Motor neuron (in vitro differentiated cells): ENCODE measurements at regions not wholly inside any gene's neighbourhood (a gene's known extent, or its start where the extent isn't known, plus 50 kb on each side); places are given as distances from the start of the nearest gene placed in this dataset.
"Not testable (repeated sequence)": the region's sequence is repeated elsewhere in the genome, so short reads cannot be mapped to it uniquely, and the experiment has no call there.

Source experiments
- ATAC-seq, 8 experiments: fragments of 200-7000 bp; cut with Tn5 transposase; replicated peaks in 6 of 8; 2 replicates each; pipeline ENCODE4 v1.8.0; 2021; ENCODE audit warnings: mild to moderate bottlenecking in 8 of 8, moderate library complexity in 8 of 8
- H3K27ac ChIP-seq, 2 donors: fragments of 250-450 bp; sonication (Bioruptor Pico); 2 replicates each; pipeline ENCODE4 v1.9.0; 2021; ENCODE audit warnings: antibody characterized with exemption in 2 of 2, mild to moderate bottlenecking in 2 of 2, moderate library complexity in 1 of 2
- H3K4me1 ChIP-seq, 2 donors: fragments of 250-450 bp; sonication (Bioruptor Pico); replicated peaks in 1 of 2; 2 replicates each; pipeline ENCODE4 v1.6.1; 2021; ENCODE audit warnings: antibody characterized with exemption in 2 of 2, mild to moderate bottlenecking in 2 of 2, moderate library complexity in 1 of 2
- H3K4me3 ChIP-seq, 5 donors: fragments of 250-450 bp; sonication (Bioruptor Pico); 2 replicates each; pipeline ENCODE4 v1.9.0; 2021; ENCODE audit warnings: antibody characterized with exemption in 5 of 5, mild to moderate bottlenecking in 5 of 5, moderate library complexity in 4 of 5
- WGBS, 10 experiments: fragments of 450-650 bp; shearing (Covaris generic); methylation state at CpG; one replicate each; pipeline ENCODE4 v1.0.0; 2022; 5-methylcytosine and 5-hydroxymethylcytosine counted together
- in situ Hi-C, 9 experiments: fragments of 400-800 bp; cut with MboI; loops; one replicate each; pipeline ENCODE4 v1.15.0; 2021; ENCODE audit warnings: low sequenced_read_pairs in 9 of 9, low pct_unique_long_range_greater_than_20kb in 2 of 9; ENCODE audit not compliant: unreplicated experiment in 9 of 9

DNA sequence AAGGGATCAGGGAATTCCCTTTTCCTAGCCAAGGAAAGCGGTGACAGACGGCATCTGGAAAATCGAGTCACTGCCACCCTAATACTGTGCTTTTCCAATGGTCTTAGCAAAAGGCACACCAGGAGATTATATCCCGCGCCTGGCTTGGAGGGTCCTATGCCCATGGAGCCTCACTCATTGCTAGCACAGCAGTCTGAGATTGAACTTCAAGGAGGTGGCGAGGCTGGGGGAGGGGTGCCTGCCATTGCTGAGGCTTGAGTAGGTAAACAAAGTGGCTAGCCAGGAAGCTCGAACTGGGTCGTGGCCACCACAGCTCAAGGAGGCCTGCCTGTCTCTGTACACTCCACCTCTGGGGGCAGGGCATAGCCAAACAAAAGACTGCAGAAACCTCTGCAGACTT is 556.5 kb upstream of the IZUMO3 start:
- ATAC-seq, H3K4me1 ChIP-seq, H3K4me3 ChIP-seq, H3K27ac ChIP-seq, in situ Hi-C loops: not testable (repeated sequence)
- 43 to 100% (median 83%) methylated on average over 1 to 5 of the region's 8 CpGs; no CpG with 5 or more reads in 3 of the 10 experiments for WGBS, 10 experiments

DNA sequence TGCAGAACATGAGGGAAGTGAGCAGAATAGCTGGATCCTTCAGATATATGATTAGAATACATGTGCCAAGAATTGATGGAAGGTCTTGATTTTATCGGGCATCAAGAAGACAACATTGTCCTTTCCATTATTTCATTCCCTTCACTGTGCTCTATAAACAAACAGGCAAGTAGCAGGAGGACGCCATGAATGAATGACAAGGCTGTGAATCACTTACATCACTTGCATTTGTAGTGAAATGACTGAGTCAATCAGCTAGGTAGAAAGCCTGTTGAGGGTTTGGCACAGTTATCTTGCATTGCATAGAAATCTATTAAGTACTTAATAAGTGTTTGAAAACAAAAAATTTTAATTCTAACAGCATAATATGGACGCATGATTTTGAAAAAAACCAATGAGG is 548.8 kb upstream of the IZUMO3 start:
- peaks cover 0 to 3% of the 10 kb centered on the region in 2 donors for H3K4me1 ChIP-seq
- H3K4me3 ChIP-seq = no peak overlapping the region
- H3K27ac ChIP-seq = no peak overlapping the region
- ATAC-seq = peak in 1 of 8 experiments; percentile 18
- in situ Hi-C loops = no loop called here
- 25 to 100% (median 81%) methylated on average over 1 to 3 of the region's 3 CpGs for WGBS, 10 experiments

DNA sequence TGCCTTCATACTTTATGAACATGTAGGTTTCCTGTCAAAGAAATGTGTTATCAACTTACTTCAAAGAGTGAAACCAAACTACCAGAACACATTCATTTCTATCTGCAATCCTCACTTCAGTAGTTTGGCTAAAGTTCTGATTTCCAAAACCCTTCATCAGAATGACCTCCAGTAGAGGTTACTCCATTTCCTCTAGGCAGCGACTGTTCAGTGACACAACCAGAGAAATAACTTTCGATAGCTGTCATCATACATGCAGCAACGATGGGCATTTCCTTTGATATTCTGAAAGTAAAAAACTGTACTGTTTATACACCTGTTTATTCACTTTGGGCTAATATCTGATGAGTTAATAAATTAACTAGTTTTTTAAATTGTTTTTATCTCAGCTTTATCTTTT is 532.5 kb upstream of the IZUMO3 start:
- no peak overlapping the region for H3K4me3 ChIP-seq
- no peak for ATAC-seq
- H3K4me1 ChIP-seq = no peaks in the 10 kb centered on the region
- 10 to 100% (median 90%) methylated on average over 1 to 3 of the region's 3 CpGs; no CpG with 5 or more reads in 1 of the 10 experiments for WGBS, 10 experiments
- no peak overlapping the region for H3K27ac ChIP-seq
- in situ Hi-C loops = no loop called here

DNA sequence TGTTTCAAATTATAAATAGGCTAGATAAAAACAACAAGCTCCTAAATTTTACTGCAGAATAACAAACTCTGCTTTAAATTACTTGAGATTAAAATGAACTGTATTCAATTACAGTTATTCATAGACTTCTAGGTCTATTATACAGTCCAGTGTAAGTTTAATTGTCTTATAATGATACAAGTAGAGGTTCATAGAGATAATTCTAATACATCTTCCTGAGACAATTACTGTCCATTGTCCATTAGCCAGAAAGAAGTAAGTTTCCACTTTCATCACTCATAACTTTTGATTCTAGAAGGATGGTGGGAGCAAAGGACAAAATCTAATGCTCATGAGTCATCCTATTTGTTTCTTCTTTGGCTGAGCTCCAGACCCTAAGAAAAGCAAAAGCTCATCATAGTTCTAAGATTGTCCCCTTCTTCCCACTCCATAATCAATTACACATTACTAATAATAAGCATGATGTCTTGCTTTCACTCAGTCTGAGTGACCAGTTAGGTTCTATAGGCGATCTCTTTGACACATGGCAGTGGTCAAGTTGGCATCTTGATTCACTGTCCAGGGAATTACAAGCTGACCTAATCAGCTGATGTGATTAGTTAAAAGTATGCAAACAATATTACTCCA is 502.5 kb upstream of the IZUMO3 start:
- WGBS, 10 experiments = 0 to 100% (median 29%) methylated on average over 1 of the region's 1 CpG; no CpG with 5 or more reads in 3 of the 10 experiments
- ATAC-seq = peak in 3 of 8 experiments; percentile 23 to 66 (median 50)
- no peak overlapping the region for H3K27ac ChIP-seq
- no peak overlapping the region for H3K4me3 ChIP-seq
- peaks cover 0 to 2% of the 10 kb centered on the region in 2 donors for H3K4me1 ChIP-seq
- in situ Hi-C loops = no loop called here

DNA sequence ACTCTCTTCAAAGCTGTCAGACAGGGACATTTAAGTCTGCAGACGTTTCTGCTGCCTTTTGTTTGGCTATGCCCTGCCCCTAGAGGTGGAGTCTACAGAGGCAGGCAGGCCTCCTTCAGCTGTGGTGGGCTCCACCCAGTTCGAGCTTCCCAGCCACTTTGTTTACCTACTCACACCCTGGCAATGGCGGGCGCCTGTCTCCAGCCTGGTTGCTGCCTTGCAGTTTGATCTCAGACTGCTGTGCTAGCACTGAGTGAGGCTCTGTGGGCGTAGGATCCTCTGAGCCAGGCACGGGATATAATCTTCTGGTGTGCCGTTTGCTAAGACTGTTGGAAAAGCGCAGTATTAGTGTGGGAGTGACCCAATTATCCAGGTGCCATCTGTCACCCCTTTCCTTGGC is 499.8 kb upstream of the IZUMO3 start:
- H3K27ac ChIP-seq, ATAC-seq, in situ Hi-C loops, H3K4me1 ChIP-seq, H3K4me3 ChIP-seq: not testable (repeated sequence)
- 0 to 100% (median 8%) methylated on average over 1 to 3 of the region's 8 CpGs; no CpG with 5 or more reads in 4 of the 10 experiments for WGBS, 10 experiments

DNA sequence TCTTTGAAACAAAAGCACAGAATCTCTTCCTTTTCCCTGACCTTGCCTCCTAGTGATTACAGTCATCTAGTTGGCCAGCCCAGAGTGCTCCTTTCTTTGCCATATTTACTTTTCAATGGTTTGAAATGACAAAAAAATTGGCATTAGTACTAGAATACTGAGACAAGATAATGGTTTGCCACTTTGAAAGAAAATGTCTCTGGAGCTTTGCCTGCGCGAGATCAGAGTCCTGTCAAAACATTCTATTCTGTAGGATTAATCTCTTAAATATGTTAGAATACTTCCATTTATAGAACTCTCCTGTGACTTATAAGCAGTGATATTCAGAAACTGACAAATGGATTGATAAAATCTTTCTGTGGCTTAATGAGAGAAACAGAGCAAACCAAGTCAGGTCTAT is 484.0 kb upstream of the IZUMO3 start:
- WGBS, 10 experiments = 0 to 100% (median 73%) methylated on average over 2 of the region's 2 CpGs; no CpG with 5 or more reads in 2 of the 10 experiments
- Histone ChIP-seq H3K27ac (no peak overlapping the region), H3K4me1 (no peaks in the 10 kb centered on the region), H3K4me3 (no peak overlapping the region)
- in situ Hi-C loops = no loop called here
- ATAC-seq = no peak

DNA sequence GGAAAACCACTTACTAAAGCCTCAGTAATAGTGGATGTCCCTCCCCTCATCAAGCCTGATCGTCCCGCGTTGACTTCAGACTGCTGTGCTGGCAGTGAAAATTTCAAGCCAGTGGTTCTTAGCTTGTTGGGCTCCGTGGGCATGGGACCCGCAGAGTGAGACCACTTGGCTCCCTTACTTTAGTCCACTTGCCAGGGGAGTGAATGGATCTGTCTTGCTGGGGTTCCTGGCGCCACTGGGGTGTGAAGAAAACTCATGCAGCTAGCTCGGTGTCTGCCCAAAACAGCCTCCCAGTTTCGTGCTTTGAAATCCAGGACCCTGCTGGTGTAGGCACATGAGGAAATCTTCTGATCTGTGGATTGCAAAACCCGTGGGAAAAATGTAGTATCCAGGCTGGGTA is 480.0 kb upstream of the IZUMO3 start:
- ATAC-seq = no peak
- Histone ChIP-seq H3K4me1 (no peaks in the 10 kb centered on the region), H3K4me3 (no peak overlapping the region), H3K27ac (no peak overlapping the region)
- in situ Hi-C loops = no loop called here
- 13 to 100% (median 40%) methylated on average over 1 to 5 of the region's 9 CpGs; no CpG with 5 or more reads in 5 of the 10 experiments for WGBS, 10 experiments

DNA sequence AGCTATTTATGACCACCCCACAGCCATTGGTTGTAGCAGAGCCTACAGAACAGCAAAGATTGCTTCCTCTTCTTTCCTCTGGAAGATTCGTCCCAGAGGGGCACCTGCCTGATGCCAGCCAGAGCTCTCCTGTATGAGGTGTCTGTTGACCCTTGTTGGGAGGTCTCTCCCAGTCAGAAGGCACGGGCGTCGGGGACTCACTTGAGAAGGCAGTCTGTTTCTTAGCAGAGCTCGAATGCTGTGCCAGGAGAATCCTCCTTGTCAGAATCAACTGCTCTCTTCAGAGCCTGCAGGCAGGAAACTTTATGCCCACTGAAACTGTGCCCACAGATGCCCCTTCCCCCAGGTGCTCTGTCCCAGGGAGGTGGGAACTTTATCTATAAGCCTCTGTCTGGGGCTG is 479.5 kb upstream of the IZUMO3 start:
- in situ Hi-C loops = no loop called here
- H3K4me1 ChIP-seq = no peaks in the 10 kb centered on the region
- H3K4me3 ChIP-seq = no peak overlapping the region
- no peak overlapping the region for H3K27ac ChIP-seq
- ATAC-seq = no peak
- 5 to 94% (median 44%) methylated on average over 2 to 5 of the region's 5 CpGs; no CpG with 5 or more reads in 6 of the 10 experiments for WGBS, 10 experiments

DNA sequence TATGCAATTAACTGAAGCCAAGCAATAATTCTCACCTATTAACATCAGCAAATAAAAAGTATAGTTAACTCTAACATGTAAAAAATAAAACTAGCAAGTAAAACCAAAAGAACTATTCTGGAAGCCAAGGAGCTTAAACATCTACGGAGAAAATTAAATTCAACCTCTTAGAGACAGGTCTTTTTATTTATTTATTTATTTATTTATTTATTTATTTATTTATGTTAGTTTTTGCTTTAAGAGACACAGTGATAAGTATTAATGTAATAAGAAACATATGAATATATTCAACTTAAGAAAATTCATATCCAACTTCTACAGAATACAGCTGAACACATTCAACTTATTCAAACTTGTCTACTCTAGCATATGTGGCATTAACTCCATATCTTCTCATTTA is 472.1 kb upstream of the IZUMO3 start:
- in situ Hi-C loops = no loop called here
- no peak overlapping the region for H3K4me3 ChIP-seq
- ATAC-seq = no peak
- H3K27ac ChIP-seq = no peak overlapping the region
- H3K4me1 ChIP-seq = no peaks in the 10 kb centered on the region
- 0 to 100% (median 85%) methylated on average over 1 of the region's 1 CpG for WGBS, 10 experiments

DNA sequence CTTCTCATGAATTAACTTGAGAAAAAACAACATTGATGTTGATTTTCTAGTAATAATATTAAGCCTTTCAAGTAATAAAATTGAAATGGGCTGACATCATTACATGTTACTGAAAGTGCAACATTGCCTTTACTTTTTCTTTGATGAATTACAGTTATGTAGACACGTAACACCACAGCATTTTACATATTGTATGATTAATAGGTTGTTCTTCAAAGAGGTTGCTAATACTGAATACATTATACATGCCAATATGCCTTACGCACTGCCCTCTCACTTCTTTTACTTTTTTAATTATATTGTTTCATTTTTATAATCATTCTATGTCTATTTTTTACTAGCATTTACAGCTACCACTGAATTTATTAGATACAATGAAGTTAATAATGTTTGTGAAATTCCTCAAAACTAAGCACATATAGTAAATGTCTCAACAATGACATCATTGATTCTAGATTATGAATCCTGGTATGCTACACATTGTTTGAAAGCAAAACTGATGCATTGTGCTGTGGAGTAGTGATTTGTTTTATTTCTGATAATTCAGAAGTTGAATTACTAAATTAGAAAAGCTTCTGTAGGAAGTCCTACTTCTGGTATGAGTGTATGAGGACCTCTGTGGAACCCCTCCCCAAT is 464.4 kb upstream of the IZUMO3 start:
- no peak overlapping the region for H3K27ac ChIP-seq
- no peaks in the 10 kb centered on the region for H3K4me1 ChIP-seq
- no peak overlapping the region for H3K4me3 ChIP-seq
- 17 to 80% (median 49%) methylated on average over 1 to 2 of the region's 2 CpGs for WGBS, 10 experiments
- peak in 3 of 8 experiments; percentile 52 to 84 (median 71) for ATAC-seq
- in situ Hi-C loops = no loop called here

DNA sequence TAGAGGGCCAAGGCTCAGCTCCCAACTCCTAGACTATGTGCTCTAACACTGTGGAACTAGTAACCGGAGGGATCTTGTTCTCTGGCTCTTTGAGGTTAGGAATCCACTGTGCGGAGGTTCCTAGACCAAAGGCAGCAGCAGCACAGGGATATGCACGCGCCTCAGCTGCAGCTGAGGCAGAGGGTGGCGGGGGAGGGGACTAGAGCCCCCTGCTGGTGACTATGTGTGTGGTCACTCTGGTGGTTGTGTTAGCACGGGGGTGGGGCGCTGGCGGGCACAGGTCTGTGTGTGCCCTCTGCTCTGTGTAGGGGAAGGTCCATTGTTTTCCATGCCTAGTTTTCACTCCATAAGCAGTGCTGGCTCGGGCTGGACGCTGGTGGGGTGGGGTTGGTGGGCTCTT is 458.0 kb upstream of the IZUMO3 start:
- H3K27ac ChIP-seq = no peak overlapping the region
- in situ Hi-C loops = no loop called here
- 0 to 100% (median 95%) methylated on average over 1 to 3 of the region's 10 CpGs; no CpG with 5 or more reads in 4 of the 10 experiments for WGBS, 10 experiments
- H3K4me1 ChIP-seq = no peaks in the 10 kb centered on the region
- H3K4me3 ChIP-seq = no peak overlapping the region
- ATAC-seq = no peak

DNA sequence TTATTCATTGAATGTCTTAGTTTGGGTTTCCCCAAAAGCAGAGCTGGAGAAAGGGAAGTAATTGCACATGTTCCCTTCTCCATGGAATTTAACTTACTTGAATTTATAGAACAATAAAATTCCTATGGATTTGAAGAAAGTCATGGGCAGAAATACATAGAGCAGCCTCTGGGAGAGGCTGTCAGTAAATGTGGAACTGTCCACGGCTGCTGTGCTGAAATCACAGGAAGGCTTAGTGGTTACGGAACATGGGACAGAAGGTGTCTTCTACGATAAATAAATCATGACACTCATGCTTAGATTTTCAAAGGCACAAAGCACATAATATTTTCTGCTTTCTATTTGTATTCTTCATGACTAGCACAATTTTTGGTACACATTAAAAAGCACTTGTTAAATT is 440.6 kb upstream of the IZUMO3 start:
- H3K27ac ChIP-seq = no peak overlapping the region
- no peak overlapping the region for H3K4me3 ChIP-seq
- in situ Hi-C loops = no loop called here
- WGBS, 10 experiments = 0 to 90% (median 48%) methylated on average over 1 to 3 of the region's 3 CpGs; no CpG with 5 or more reads in 2 of the 10 experiments
- H3K4me1 ChIP-seq = no peaks in the 10 kb centered on the region
- no peak for ATAC-seq

DNA sequence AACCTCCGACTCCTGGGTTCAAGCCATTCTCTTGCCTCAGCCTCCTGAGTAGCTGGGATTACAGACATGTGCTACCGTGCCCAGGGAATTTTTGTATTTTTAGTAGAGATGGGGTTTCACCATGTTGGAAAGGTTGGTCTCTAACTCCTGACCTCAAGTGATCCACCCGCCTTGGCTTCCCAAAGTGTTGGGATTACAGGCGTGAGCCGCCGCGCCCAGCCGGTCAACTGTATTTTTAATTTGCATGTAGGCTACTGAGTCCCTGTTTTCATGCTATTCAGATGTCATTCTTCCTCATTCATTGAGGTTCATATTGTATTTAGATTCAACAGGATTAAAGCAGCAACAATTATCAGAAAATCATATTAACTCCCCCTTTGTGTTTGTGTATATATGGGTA is 425.1 kb upstream of the IZUMO3 start:
- H3K4me3 ChIP-seq, H3K27ac ChIP-seq, ATAC-seq, H3K4me1 ChIP-seq, in situ Hi-C loops: not testable (repeated sequence)
- 53 to 100% (median 94%) methylated on average over 2 to 8 of the region's 8 CpGs; no CpG with 5 or more reads in 4 of the 10 experiments for WGBS, 10 experiments

DNA sequence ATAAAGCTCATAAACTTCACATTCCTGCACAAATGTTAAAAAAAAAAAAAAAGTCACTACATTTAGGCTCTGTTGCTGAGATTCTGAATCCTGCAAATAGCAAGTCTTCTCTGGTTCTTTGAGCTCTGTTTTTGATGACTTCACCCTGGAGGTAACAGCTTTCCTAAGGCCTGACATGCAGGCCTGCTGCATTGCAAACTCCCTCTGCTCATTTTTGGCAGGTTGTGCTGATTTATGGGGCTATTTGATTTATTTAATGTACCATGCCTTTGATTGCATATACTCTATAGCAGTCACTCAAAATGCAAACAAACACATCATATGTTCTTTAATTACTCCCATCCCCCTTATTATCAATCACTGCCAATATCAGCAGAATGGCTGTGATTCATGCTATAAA is 416.1 kb upstream of the IZUMO3 start:
- in situ Hi-C loops = no loop called here
- H3K4me1 ChIP-seq = peaks cover 6 to 9% of the 10 kb centered on the region in 2 donors
- H3K27ac ChIP-seq = no peak overlapping the region
- peak in 5 of 8 experiments; percentile 50 to 97 (median 80) for ATAC-seq
- no peak overlapping the region for H3K4me3 ChIP-seq
